Osteoblast (primary cell): ENCODE measurements at regions not wholly inside any gene's neighbourhood (a gene's known extent, or its start where the extent isn't known, plus 50 kb on each side); places are given as distances from the start of the nearest gene placed in this dataset.

Experiments used
- DNase-seq: peaks from one replicate; pipeline ENCODE4 v3.0.0; 2011; ENCODE audit warnings: low spot score, mixed read lengths; ENCODE audit not compliant: insufficient read length; ENCODE audit errors: missing footprints
- H2AFZ ChIP-seq: 2 replicates; pipeline ENCODE4 v1.6.0; 2011; ENCODE audit warnings: mild to moderate bottlenecking, low read length
- H3K27ac ChIP-seq: 2 replicates; pipeline ENCODE4 v1.5.1; 2011; ENCODE audit warnings: mild to moderate bottlenecking, low read depth, low read length, moderate library complexity
- H3K27me3 ChIP-seq: 2 replicates; pipeline ENCODE4 v1.6.0; 2012; ENCODE audit warnings: mild to moderate bottlenecking, control low read depth, inconsistent platforms, low read length, moderate library complexity; ENCODE audit not compliant: insufficient read depth
- H3K36me3 ChIP-seq: 2 replicates; pipeline ENCODE4 v1.5.1; 2011; ENCODE audit warnings: mild to moderate bottlenecking, low read length, control low read depth, moderate library complexity; ENCODE audit not compliant: insufficient read depth
- H3K4me1 ChIP-seq: 2 replicates; pipeline ENCODE4 v1.5.1; 2011; ENCODE audit warnings: mild to moderate bottlenecking, low read length, control low read depth, moderate library complexity; ENCODE audit not compliant: insufficient read depth
- H3K4me2 ChIP-seq: 2 replicates; pipeline ENCODE4 v1.6.0; 2011; ENCODE audit warnings: mild to moderate bottlenecking, low read length; ENCODE audit not compliant: insufficient read depth
- H3K4me3 ChIP-seq: fragments of 200-600 bp; sonication (generic); 3 replicates; pipeline ENCODE4 v1.5.1; 2012; ENCODE audit warnings: mild to moderate bottlenecking, low read length, inconsistent platforms; ENCODE audit not compliant: insufficient read depth
- H3K79me2 ChIP-seq: 2 replicates; pipeline ENCODE4 v1.6.0; 2012; ENCODE audit warnings: mild to moderate bottlenecking, low read length, control low read depth, inconsistent platforms; ENCODE audit not compliant: insufficient read depth
- H3K9me3 ChIP-seq: 2 replicates; pipeline ENCODE4 v1.5.1; 2011; ENCODE audit warnings: low read depth, low read length, control low read depth
- H4K20me1 ChIP-seq: 2 replicates; pipeline ENCODE4 v1.6.0; 2012; ENCODE audit warnings: mild to moderate bottlenecking, low read length, control low read depth; ENCODE audit not compliant: insufficient read depth
- TF ChIP-seq, protein P1 (sequence below): IDR thresholded peaks from 2 replicates; pipeline ENCODE4 v1.5.1; 2011; ENCODE audit warnings: mild to moderate bottlenecking, low read depth, low read length, moderate library complexity; ENCODE audit errors: extremely low read depth

DNA sequence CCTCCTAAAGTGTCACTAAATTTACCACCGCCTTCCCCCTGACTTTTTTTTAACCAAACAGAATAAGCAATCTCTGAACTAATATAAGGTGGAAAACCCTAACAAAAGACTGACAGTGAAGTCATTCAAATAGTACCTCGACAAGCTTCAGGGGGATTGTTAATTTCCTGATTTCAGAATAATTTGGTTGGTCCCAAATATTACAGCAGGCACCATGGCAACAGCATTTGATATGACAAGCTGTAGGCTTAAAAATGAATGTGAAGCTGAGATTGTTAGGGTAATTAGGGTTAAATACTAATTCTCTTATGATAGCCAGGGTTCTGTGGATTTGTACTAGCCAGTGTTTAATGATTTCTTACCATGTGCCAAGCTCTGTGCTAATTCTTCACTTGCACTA lies 63.5 kb upstream of the GOLGA8B start:
- Histone ChIP-seq H3K79me2 (no peaks in the 10 kb centered on the region), H3K4me3 (no peak overlapping the region), H3K27ac (no peak overlapping the region), H3K27me3 (no peaks in the 10 kb centered on the region), H3K36me3 (no peaks in the 10 kb centered on the region), H4K20me1 (no peaks in the 10 kb centered on the region), H3K4me1 (peaks cover 8% of the 10 kb centered on the region), H3K9me3 (no peaks in the 10 kb centered on the region), H2AFZ (no peak overlapping the region), H3K4me2 (no peak overlapping the region)
- no peak for DNase-seq
- TF ChIP-seq, protein P1, sequence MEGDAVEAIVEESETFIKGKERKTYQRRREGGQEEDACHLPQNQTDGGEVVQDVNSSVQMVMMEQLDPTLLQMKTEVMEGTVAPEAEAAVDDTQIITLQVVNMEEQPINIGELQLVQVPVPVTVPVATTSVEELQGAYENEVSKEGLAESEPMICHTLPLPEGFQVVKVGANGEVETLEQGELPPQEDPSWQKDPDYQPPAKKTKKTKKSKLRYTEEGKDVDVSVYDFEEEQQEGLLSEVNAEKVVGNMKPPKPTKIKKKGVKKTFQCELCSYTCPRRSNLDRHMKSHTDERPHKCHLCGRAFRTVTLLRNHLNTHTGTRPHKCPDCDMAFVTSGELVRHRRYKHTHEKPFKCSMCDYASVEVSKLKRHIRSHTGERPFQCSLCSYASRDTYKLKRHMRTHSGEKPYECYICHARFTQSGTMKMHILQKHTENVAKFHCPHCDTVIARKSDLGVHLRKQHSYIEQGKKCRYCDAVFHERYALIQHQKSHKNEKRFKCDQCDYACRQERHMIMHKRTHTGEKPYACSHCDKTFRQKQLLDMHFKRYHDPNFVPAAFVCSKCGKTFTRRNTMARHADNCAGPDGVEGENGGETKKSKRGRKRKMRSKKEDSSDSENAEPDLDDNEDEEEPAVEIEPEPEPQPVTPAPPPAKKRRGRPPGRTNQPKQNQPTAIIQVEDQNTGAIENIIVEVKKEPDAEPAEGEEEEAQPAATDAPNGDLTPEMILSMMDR = no peak

DNA sequence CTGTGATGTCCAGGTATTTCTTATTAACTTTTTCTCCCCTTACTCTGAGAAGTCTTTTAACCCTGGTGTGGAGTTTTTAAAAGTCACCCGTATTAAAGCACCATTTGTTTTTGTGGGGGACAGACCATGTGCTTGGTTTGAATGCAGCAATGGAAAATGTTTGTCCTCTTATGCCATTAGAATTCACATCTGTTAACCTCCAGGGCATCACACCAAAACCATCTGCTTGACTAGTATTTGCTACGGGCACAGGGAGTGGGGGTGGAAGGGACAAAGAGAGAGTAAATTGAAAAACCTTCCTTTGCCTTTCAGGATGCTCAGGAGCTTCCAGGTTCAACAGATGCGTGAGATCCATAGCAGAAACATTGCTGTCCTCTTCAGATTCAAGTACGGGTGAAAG lies 61.4 kb upstream of the GOLGA8B start:
- no peak overlapping the region for H3K4me2 ChIP-seq
- no peaks in the 10 kb centered on the region for H3K36me3 ChIP-seq
- H4K20me1 ChIP-seq = no peaks in the 10 kb centered on the region
- H3K9me3 ChIP-seq = no peaks in the 10 kb centered on the region
- no peaks in the 10 kb centered on the region for H3K79me2 ChIP-seq
- DNase-seq = no peak
- H2AFZ ChIP-seq = no peak overlapping the region
- TF ChIP-seq, protein P1 = no peak
- peaks cover 3% of the 10 kb centered on the region for H3K4me1 ChIP-seq
- H3K27ac ChIP-seq = no peak overlapping the region
- no peaks in the 10 kb centered on the region for H3K27me3 ChIP-seq
- no peak overlapping the region for H3K4me3 ChIP-seq

DNA sequence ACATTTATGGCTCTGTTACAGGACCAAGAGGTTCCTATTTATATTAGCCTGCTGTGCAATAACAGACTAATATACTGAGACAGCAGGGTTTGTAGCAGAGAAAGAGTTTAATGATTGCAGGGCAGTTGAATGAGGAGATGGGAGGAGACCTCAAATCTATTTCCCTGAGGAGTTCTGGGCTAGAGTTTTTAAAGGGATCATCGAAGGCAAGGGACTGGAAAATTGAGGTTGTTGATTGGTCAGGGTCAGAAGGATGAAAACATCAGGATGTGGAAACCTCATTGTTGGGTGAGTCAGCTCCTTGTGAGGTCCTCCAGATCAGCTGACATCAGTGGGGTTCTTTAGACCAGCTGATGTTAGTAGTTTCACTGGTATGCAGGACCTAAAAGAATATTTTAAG lies 60.6 kb upstream of the GOLGA8B start:
- H3K27me3 ChIP-seq = no peaks in the 10 kb centered on the region
- H3K4me3 ChIP-seq = no peak overlapping the region
- peaks cover 3% of the 10 kb centered on the region for H3K4me1 ChIP-seq
- H3K9me3 ChIP-seq = no peaks in the 10 kb centered on the region
- H4K20me1 ChIP-seq = no peaks in the 10 kb centered on the region
- H3K79me2 ChIP-seq = no peaks in the 10 kb centered on the region
- no peak overlapping the region for H3K27ac ChIP-seq
- no peak overlapping the region for H2AFZ ChIP-seq
- DNase-seq = no peak
- TF ChIP-seq, protein P1 = no peak
- no peak overlapping the region for H3K4me2 ChIP-seq
- H3K36me3 ChIP-seq = no peaks in the 10 kb centered on the region

DNA sequence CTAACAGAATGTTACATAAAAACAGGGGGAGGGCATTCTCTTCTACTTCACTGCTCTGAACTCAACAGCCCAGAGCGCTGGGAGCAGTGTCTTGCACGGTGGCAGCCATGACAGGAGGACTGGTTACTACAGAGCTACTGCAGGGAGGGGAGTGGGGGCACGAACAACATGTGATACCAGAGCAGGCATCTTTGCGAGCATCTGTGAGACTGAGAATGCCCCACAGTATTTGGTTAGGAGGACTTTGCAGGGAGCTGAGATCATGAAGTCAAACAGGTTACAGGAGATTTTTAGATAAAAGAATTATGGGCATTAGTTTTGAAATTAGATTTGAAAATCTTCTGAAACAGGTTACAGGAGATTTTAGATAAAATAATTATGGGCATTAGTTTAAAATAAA lies 58.8 kb upstream of the GOLGA8B start:
- Histone ChIP-seq H3K27me3 (no peaks in the 10 kb centered on the region), H3K36me3 (no peaks in the 10 kb centered on the region), H4K20me1 (no peaks in the 10 kb centered on the region), H3K9me3 (no peaks in the 10 kb centered on the region), H3K27ac (no peak overlapping the region), H2AFZ (no peak overlapping the region), H3K79me2 (no peaks in the 10 kb centered on the region), H3K4me1 (peaks cover 3% of the 10 kb centered on the region), H3K4me3 (no peak overlapping the region), H3K4me2 (no peak overlapping the region)
- TF ChIP-seq, protein P1 = no peak
- no peak for DNase-seq
